ENCODE measurements at regions not wholly inside any gene's neighbourhood (a gene's known extent, or its start where the extent isn't known, plus 50 kb on each side); places are given as distances from the start of the nearest gene placed in this dataset.

DNA sequence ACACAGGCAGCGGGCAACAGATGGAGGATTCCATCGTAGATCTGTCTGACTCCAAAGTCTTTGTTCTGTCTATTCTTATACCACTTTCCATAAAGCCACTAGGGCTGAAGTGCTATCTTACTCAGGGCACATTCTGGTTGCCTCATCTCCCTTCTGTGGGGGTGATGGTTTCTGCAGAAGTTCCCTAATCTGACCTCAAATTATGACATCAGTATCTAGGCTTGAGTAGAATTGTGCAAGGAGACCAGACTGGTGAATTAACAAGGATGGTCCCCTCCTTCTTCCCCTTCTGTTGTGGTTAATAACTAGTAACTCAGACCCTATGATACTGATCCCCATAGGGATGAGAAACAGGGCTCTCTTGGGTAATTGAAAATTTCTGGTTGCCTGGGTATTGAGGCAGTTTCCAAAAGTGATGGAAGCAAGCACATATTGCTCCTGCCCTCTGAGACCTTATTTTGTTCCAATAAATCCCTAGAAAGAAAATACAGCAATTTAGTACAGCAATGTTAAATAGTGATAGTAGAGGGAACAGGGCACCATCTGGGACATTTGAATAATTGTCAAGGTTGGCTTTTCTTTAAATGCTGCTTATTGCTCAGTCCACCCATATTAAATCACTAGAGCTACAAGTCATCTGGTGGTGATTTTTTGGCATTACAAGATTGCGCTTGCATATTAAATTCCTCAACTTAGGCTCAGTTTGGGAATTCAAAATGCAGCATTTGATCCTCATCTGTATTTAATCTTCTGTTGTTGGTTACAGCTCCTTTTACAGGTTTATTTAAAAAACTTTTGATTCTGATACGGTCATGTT, 57.3 kb upstream of the AP1S2 start:
- Histone ChIP-seq H3K36me3 (no peaks in the 10 kb centered on the region), H3K27ac (no peak overlapping the region), H3K27me3 (no peaks in the 10 kb centered on the region), H3K4me1 (ENCODE audit: low read depth) (peaks cover 4% of the 10 kb centered on the region), H3K4me3 (no peak overlapping the region), H3K9me3 (ENCODE audit: low read depth) (no peaks in the 10 kb centered on the region)
- TF ChIP-seq, protein P1, sequence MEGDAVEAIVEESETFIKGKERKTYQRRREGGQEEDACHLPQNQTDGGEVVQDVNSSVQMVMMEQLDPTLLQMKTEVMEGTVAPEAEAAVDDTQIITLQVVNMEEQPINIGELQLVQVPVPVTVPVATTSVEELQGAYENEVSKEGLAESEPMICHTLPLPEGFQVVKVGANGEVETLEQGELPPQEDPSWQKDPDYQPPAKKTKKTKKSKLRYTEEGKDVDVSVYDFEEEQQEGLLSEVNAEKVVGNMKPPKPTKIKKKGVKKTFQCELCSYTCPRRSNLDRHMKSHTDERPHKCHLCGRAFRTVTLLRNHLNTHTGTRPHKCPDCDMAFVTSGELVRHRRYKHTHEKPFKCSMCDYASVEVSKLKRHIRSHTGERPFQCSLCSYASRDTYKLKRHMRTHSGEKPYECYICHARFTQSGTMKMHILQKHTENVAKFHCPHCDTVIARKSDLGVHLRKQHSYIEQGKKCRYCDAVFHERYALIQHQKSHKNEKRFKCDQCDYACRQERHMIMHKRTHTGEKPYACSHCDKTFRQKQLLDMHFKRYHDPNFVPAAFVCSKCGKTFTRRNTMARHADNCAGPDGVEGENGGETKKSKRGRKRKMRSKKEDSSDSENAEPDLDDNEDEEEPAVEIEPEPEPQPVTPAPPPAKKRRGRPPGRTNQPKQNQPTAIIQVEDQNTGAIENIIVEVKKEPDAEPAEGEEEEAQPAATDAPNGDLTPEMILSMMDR (IDR thresholded peaks at IDR 0.05; ENCODE audit: low read depth, low read length), result no peak
- peak in 1 of 2 donors; percentile 63 for DNase-seq (ENCODE audit: low read depth in 1 of 2, low spot score in 1 of 2)

GRCh38 chrX:15909605-15910004, 55.0 kb upstream of the AP1S2 start:
- Histone ChIP-seq H3K4me3 (no peak overlapping the region), H3K36me3 (no peaks in the 10 kb centered on the region), H3K9me3 (ENCODE audit: low read depth) (no peaks in the 10 kb centered on the region), H3K27me3 (no peaks in the 10 kb centered on the region), H3K4me1 (ENCODE audit: low read depth) (peaks cover 6% of the 10 kb centered on the region), H3K27ac (no peak overlapping the region)
- TF ChIP-seq, protein P1 (IDR thresholded peaks at IDR 0.05; ENCODE audit: low read depth, low read length), result no peak
- no peak for DNase-seq (ENCODE audit: low read depth in 1 of 2, low spot score in 1 of 2)

DNA sequence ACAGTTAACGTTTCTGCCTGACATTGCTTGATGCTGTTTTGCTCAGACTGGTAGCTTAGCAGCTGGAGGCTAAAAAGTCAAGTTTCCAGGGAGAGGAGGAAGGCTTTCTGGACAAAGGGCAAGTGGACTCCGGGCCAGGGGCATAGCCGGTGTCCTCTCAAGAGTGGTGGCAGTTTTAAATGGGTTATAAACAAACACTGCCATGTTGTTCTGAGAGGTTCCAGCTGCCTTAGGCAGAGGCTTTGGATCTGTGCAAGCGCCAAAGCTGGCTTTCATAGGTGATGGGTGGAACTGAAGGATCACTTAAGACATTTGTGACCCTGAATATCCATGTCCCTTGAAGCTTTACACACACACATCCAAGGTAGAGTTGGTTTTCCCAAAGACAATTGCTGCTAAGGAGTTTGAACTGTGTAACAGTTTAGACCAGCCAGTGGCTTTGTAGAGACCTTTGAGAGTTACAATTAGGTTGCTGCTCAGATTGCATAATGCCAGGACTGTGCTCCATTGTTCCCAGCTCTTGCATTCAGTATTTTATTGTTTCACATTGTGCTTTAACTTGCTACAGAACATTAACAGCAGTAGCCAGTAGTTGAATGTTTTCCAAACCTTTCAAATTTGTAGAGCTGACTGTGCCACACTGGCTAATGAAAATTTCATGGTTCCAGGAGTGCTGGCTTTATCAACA, 54.1 kb upstream of the AP1S2 start:
- Histone ChIP-seq H3K9me3 (ENCODE audit: low read depth) (no peaks in the 10 kb centered on the region), H3K27ac (peak overlapping the region; percentile 8), H3K27me3 (no peaks in the 10 kb centered on the region), H3K4me1 (ENCODE audit: low read depth) (peaks cover 6% of the 10 kb centered on the region), H3K36me3 (no peaks in the 10 kb centered on the region), H3K4me3 (no peak overlapping the region)
- DNase-seq (ENCODE audit: low read depth in 1 of 2, low spot score in 1 of 2), result peak in 1 of 2 donors; percentile 35
- TF ChIP-seq, protein P1 (IDR thresholded peaks at IDR 0.05; ENCODE audit: low read depth, low read length), result no peak

DNA sequence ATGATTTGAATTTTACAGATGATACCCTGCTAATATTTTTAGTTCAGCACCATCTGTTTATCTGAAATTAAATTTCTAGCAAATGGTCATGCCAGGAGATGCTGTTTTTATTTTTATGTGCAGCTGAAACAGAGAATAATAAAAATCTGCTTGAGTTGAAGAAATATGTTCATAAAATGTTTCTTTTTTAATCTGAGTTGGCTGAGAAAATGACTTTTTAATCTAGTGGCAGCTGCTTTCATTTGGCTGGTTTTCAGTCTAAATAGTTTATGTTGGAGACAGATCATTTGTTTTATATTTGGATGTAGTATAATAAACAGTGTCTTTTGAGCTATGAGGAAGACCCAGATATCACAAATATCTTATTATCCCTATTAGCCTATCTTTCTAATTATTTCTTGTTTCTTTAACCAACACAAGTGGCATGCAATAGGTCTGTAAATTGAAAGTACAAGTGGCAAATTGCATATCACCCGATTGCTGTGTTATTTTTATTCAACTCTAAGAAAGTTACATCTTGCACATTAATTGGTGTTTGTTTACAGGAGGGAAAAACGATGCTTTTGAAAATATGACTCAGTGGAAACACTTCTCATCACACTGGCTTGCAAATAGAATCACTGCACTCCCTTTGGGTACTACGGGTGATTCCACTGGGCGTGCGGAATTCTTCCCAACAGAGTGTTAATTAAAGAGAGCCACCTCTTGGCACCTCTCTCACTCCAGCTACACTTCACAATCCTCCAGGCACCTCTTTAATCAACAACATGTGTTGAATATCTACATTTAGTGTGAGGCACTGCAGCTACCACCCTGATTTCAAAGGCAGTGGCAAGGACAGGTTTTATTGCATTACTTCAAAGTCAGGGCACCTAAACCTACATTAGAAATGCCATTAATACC, 51.7 kb upstream of the AP1S2 start:
- TF ChIP-seq, protein P1 (IDR thresholded peaks at IDR 0.05; ENCODE audit: low read depth, low read length), result no peak
- H3K27me3 ChIP-seq, result no peaks in the 10 kb centered on the region
- H3K4me3 ChIP-seq, result no peak overlapping the region
- DNase-seq (ENCODE audit: low read depth in 1 of 2, low spot score in 1 of 2), result no peak
- H3K27ac ChIP-seq, result no peak overlapping the region
- peaks cover 6% of the 10 kb centered on the region for H3K4me1 ChIP-seq (ENCODE audit: low read depth)
- no peaks in the 10 kb centered on the region for H3K36me3 ChIP-seq
- no peaks in the 10 kb centered on the region for H3K9me3 ChIP-seq (ENCODE audit: low read depth)

Data from cardiac muscle cell (in vitro differentiated cells and primary cell).